Upper lobe of left lung (tissue), 4 donors: ENCODE measurements at regions not wholly inside any gene's neighbourhood (a gene's known extent, or its start where the extent isn't known, plus 50 kb on each side); places are given as distances from the start of the nearest gene placed in this dataset.

ENCODE experiments used
- EP300 ChIP-seq, 4 donors: sonication (generic); formaldehyde crosslinking; IDR thresholded peaks; one replicate each; pipeline ENCODE4 v1.5.1; 2017; ENCODE audit warnings: antibody characterized with exemption in 4 of 4, control low read depth in 2 of 4
- POLR2A ChIP-seq, 4 donors: fragments of 450-650 bp; IDR thresholded peaks; one replicate each; pipeline ENCODE4 v1.5.1; 2016 to 2017; ENCODE audit warnings: antibody characterized with exemption in 4 of 4, mild to moderate bottlenecking in 2 of 4
- TF ChIP-seq, protein P1 (sequence below), 6 experiments: fragments of 450-650 bp in 4 of 6; fragments of 200-600 bp in 2 of 6; sonication (generic) in 2 of 6; IDR thresholded peaks; one replicate each; pipeline ENCODE4 v1.5.1; 2016 to 2019; ENCODE audit warnings: antibody characterized with exemption in 6 of 6

DNA sequence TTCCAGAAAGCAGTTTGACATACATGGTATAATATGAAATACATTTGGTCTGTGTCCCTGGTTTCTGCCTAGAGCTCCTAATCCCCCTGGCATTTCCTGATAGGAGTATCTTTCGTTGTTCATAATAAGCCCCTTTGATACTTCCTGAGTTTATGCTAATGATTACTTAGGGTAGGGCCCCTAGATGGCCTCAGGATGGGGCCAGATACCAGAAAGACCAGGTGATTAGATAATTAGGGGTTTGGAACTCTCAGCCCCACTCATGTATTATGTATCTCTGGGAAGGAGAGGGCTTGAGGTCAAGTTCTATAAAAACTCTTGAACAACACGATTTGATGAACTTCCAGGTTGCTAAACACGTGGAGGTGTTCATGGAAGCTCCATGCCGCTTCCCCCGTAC lies 163.3 kb upstream of the ZNF608 start:
- TF ChIP-seq POLR2A (IDR thresholded peaks at IDR 0.05) (no peak), EP300 (IDR thresholded peaks at IDR 0.05) (no peak)
- TF ChIP-seq, protein P1, sequence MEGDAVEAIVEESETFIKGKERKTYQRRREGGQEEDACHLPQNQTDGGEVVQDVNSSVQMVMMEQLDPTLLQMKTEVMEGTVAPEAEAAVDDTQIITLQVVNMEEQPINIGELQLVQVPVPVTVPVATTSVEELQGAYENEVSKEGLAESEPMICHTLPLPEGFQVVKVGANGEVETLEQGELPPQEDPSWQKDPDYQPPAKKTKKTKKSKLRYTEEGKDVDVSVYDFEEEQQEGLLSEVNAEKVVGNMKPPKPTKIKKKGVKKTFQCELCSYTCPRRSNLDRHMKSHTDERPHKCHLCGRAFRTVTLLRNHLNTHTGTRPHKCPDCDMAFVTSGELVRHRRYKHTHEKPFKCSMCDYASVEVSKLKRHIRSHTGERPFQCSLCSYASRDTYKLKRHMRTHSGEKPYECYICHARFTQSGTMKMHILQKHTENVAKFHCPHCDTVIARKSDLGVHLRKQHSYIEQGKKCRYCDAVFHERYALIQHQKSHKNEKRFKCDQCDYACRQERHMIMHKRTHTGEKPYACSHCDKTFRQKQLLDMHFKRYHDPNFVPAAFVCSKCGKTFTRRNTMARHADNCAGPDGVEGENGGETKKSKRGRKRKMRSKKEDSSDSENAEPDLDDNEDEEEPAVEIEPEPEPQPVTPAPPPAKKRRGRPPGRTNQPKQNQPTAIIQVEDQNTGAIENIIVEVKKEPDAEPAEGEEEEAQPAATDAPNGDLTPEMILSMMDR (IDR thresholded peaks at IDR 0.05), result no peak
